Panc1 (cell line): ENCODE measurements at regions not wholly inside any gene's neighbourhood (a gene's known extent, or its start where the extent isn't known, plus 50 kb on each side); places are given as distances from the start of the nearest gene placed in this dataset.

Experiments used
- REST ChIP-seq, 2 experiments: IDR thresholded peaks; 2 replicates each; pipeline ENCODE4 v1.6.1; 2011 to 2012; ENCODE audit warnings: low read depth in 2 of 2, control low read depth in 1 of 2, low read length in 1 of 2, mild to moderate bottlenecking in 1 of 2, moderate library complexity in 1 of 2; ENCODE audit not compliant: insufficient read depth in 1 of 2
- SIN3A ChIP-seq: IDR thresholded peaks from 2 replicates; pipeline ENCODE4 v1.6.1; 2012; ENCODE audit warnings: low read depth, mild to moderate bottlenecking, low read length, moderate library complexity, borderline replicate concordance; ENCODE audit not compliant: insufficient read depth
- TF ChIP-seq, protein P1 (sequence below): fragments of 450-650 bp; IDR thresholded peaks from 2 replicates; pipeline ENCODE4 v1.5.1; 2017; ENCODE audit warnings: mild to moderate bottlenecking

- TF ChIP-seq, protein P1, sequence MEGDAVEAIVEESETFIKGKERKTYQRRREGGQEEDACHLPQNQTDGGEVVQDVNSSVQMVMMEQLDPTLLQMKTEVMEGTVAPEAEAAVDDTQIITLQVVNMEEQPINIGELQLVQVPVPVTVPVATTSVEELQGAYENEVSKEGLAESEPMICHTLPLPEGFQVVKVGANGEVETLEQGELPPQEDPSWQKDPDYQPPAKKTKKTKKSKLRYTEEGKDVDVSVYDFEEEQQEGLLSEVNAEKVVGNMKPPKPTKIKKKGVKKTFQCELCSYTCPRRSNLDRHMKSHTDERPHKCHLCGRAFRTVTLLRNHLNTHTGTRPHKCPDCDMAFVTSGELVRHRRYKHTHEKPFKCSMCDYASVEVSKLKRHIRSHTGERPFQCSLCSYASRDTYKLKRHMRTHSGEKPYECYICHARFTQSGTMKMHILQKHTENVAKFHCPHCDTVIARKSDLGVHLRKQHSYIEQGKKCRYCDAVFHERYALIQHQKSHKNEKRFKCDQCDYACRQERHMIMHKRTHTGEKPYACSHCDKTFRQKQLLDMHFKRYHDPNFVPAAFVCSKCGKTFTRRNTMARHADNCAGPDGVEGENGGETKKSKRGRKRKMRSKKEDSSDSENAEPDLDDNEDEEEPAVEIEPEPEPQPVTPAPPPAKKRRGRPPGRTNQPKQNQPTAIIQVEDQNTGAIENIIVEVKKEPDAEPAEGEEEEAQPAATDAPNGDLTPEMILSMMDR = no peak
- TF ChIP-seq SIN3A (no peak), REST (IDR thresholded peaks at IDR 0.05; ENCODE audit: insufficient read depth in 1 of 2, low read depth in 2 of 2, low read length in 1 of 2) (no peak)
Measured at GRCh38 chr12:87687362-87687761, 341.8 kb downstream of the C12orf50 start.
